Progenitor cell of endocrine pancreas (in vitro differentiated cells): ENCODE measurements at regions not wholly inside any gene's neighbourhood (a gene's known extent, or its start where the extent isn't known, plus 50 kb on each side); places are given as distances from the start of the nearest gene placed in this dataset.

ENCODE experiments used
- DNase-seq: peaks from one replicate; pipeline ENCODE4 v3.0.0; 2021; ENCODE audit warnings: low spot score; ENCODE audit not compliant: unreplicated experiment
- H3K27ac Mint-ChIP-seq: 2 replicates; pipeline ENCODE4 v1.8.0; 2021; ENCODE audit warnings: mild to moderate bottlenecking, moderate library complexity, mixed read lengths
- H3K27me3 Mint-ChIP-seq: 2 replicates; pipeline ENCODE4 v1.8.0; 2021; ENCODE audit warnings: mixed read lengths
- H3K36me3 Mint-ChIP-seq: 2 replicates; pipeline ENCODE4 v1.8.0; 2022; ENCODE audit warnings: mixed read lengths; ENCODE audit not compliant: insufficient read depth
- H3K4me1 Mint-ChIP-seq: 2 replicates; pipeline ENCODE4 v1.8.0; 2021; ENCODE audit warnings: low read depth, mixed read lengths
- H3K4me3 Mint-ChIP-seq: 2 replicates; pipeline ENCODE4 v1.8.0; 2021; ENCODE audit warnings: low read depth, mild to moderate bottlenecking, moderate library complexity, mixed read lengths
- H3K9me3 Mint-ChIP-seq: 2 replicates; pipeline ENCODE4 v1.8.0; 2021; ENCODE audit warnings: low read depth, mixed read lengths
- TF ChIP-seq, protein P1 (sequence below): fragments of 200-600 bp; sonication (generic); IDR thresholded peaks from one replicate; pipeline ENCODE4 v1.5.0; 2021; ENCODE audit warnings: antibody characterized with exemption, mild to moderate bottlenecking; ENCODE audit not compliant: unreplicated experiment

DNA sequence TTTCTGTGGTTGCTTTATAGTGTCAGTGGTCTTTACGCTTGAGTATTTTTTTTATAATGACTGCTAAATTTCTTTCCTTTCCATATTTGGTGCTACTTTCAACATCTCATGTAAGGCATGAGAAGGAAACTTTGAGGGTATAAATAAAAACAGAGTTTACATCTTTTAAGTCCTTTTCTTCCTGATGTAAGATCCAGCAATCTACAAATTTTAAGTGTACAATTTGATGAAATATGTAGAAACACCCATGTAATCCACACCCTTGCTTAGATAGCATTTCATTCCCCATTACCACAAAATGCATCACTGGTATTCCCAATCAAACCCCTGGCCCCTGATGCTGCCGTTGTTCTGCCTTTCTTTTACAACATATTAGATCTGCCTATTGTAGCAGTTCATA, 769.1 kb downstream of the CCDC85A start:
- TF ChIP-seq, protein P1, sequence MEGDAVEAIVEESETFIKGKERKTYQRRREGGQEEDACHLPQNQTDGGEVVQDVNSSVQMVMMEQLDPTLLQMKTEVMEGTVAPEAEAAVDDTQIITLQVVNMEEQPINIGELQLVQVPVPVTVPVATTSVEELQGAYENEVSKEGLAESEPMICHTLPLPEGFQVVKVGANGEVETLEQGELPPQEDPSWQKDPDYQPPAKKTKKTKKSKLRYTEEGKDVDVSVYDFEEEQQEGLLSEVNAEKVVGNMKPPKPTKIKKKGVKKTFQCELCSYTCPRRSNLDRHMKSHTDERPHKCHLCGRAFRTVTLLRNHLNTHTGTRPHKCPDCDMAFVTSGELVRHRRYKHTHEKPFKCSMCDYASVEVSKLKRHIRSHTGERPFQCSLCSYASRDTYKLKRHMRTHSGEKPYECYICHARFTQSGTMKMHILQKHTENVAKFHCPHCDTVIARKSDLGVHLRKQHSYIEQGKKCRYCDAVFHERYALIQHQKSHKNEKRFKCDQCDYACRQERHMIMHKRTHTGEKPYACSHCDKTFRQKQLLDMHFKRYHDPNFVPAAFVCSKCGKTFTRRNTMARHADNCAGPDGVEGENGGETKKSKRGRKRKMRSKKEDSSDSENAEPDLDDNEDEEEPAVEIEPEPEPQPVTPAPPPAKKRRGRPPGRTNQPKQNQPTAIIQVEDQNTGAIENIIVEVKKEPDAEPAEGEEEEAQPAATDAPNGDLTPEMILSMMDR, result no peak
- H3K9me3 Mint-ChIP-seq, result peaks cover 15% of the 10 kb centered on the region
- H3K4me1 Mint-ChIP-seq, result no peaks in the 10 kb centered on the region
- no peak for DNase-seq
- no peak overlapping the region for H3K4me3 Mint-ChIP-seq
- no peaks in the 10 kb centered on the region for H3K27me3 Mint-ChIP-seq
- H3K27ac Mint-ChIP-seq, result no peak overlapping the region
- no peaks in the 10 kb centered on the region for H3K36me3 Mint-ChIP-seq

DNA sequence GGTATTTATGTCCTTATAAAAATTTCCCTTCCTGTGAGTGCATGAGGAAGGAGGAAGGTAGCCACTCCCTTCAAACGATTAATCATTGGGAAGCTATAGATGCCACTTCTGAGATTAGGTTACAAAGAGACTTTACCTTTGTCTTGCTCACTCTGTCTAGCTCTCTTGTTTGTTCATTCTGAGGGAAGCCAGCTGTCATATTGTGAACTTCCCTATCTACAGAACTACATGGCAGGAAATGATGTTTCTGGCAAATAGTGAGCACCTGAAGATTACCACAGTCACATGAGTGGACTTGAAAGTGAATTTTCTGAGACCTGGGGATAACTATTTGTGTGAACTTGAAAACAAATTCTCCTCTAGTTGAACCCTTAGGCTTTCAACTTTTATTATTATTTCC, 776.8 kb downstream of the CCDC85A start:
- H3K27me3 Mint-ChIP-seq, result no peaks in the 10 kb centered on the region
- no peak overlapping the region for H3K4me3 Mint-ChIP-seq
- peaks cover 14% of the 10 kb centered on the region for H3K9me3 Mint-ChIP-seq
- no peaks in the 10 kb centered on the region for H3K4me1 Mint-ChIP-seq
- H3K36me3 Mint-ChIP-seq, result no peaks in the 10 kb centered on the region
- TF ChIP-seq, protein P1, result no peak
- DNase-seq, result no peak
- H3K27ac Mint-ChIP-seq, result no peak overlapping the region

DNA sequence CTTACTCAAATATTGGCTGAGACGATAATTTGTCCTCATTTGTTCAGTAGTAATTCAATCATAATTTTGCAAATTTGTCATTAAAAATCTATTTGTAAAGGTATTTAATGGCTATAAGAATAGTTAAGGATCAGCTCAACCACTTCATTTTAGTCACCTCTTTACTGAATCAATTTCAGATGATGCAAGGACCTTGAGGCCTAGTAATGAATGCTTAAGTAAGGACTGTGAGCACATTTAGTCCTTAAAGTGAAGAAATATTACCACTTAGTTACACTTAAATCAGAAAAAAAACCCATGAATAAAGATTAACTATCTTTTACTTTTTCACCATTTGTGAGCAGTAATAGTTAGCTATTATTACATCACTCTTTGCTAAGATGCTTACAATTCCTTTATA, 778.9 kb downstream of the CCDC85A start:
- peaks cover 9% of the 10 kb centered on the region for H3K9me3 Mint-ChIP-seq
- no peak overlapping the region for H3K4me3 Mint-ChIP-seq
- H3K36me3 Mint-ChIP-seq, result no peaks in the 10 kb centered on the region
- no peak for DNase-seq
- no peak overlapping the region for H3K27ac Mint-ChIP-seq
- H3K4me1 Mint-ChIP-seq, result no peaks in the 10 kb centered on the region
- TF ChIP-seq, protein P1, result no peak
- no peaks in the 10 kb centered on the region for H3K27me3 Mint-ChIP-seq

DNA sequence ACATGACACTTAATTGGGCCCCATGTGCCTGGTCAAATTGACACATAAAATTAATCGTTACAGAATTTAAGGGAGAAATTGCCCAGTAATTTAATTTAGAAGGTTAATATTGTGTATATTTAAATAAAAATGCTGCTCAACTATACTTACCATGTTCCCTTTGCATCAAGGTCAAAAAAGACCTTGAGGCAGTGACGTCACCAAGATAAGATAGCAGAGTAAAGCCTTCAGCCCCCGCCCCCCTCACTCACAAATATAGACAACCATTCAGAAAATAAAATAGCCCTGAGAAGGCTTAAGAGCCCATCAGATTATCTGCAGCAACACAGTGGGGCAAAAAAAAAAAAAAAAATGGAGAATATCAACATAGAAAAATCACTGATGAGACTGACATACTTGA, 785.7 kb downstream of the CCDC85A start:
- no peaks in the 10 kb centered on the region for H3K4me1 Mint-ChIP-seq

DNA sequence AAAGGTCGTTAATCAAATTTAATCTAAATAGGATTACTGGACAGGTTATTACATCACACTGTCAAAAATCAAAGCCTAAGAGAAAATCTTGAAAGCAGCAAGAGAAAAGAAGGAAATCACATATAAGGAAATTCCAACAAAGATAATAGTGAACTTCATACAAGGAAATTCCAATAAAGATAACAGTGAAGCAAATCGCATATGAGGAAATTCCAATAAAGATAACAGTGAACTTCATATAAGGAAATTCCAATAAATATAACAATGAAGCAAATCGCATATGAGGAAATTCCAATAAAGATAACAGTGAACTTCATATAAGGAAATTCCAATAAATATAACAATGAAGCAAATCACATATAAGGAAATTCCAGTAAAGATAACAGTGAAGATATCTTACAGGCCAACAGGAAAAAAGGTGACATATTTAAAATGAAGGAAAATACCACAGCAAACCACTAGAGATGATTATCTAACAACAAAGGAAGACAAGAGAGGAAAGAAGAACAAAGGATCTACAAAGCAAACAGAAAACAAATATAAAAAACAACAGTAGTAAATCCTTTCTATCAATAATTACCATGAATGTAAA, 787.7 kb downstream of the CCDC85A start:
- H3K4me1 Mint-ChIP-seq, result no peaks in the 10 kb centered on the region
- DNase-seq, result no peak
- H3K4me3 Mint-ChIP-seq, result no peak overlapping the region

More for the DNA sequence above, 785.7 kb downstream of the CCDC85A start:
- TF ChIP-seq, protein P1, result no peak
- Mint-ChIP-seq H3K4me3 (no peak overlapping the region), H3K27ac (no peak overlapping the region), H3K36me3 (no peaks in the 10 kb centered on the region), H3K9me3 (peaks cover 3% of the 10 kb centered on the region), H3K27me3 (no peaks in the 10 kb centered on the region)
- no peak for DNase-seq

More for the DNA sequence above, 787.7 kb downstream of the CCDC85A start:
- TF ChIP-seq, protein P1, result no peak
- Mint-ChIP-seq H3K9me3 (peaks cover 3% of the 10 kb centered on the region), H3K36me3 (no peaks in the 10 kb centered on the region), H3K27me3 (no peaks in the 10 kb centered on the region), H3K27ac (no peak overlapping the region)
